Transverse colon (tissue), 4 donors: ENCODE measurements at regions not wholly inside any gene's neighbourhood (a gene's known extent, or its start where the extent isn't known, plus 50 kb on each side); places are given as distances from the start of the nearest gene placed in this dataset.
"Not testable (repeated sequence)": the region's sequence is repeated elsewhere in the genome, so short reads cannot be mapped to it uniquely, and the experiment has no call there.

Experiments used
- DNase-seq: peaks from one replicate; pipeline ENCODE4 v3.0.0-alpha.2; 2019
- H3K27ac ChIP-seq, 4 donors: fragments of 200-600 bp; sonication (generic); 2 replicates each; pipeline ENCODE4 v1.5.1; 2016 to 2018; ENCODE audit warnings: inconsistent platforms in 4 of 4
- H3K27me3 ChIP-seq: fragments of 200-600 bp; sonication (generic); 2 replicates; pipeline ENCODE4 v1.5.1; 2017; ENCODE audit warnings: inconsistent platforms
- H3K36me3 ChIP-seq, 4 donors: fragments of 200-600 bp; sonication (generic); 2 replicates each; pipeline ENCODE4 v1.5.1; 2017 to 2019; ENCODE audit warnings: inconsistent platforms in 4 of 4
- H3K4me1 ChIP-seq, 4 donors: fragments of 200-600 bp; sonication (generic); 2 replicates each; pipeline ENCODE4 v1.5.1; 2017 to 2020; ENCODE audit warnings: inconsistent platforms in 4 of 4
- H3K4me3 ChIP-seq, 4 donors: fragments of 200-600 bp; sonication (generic); 1 replicate in 1 of 4; 2 replicates in 3 of 4; pipeline versions ENCODE4 v1.5.1 to v1.6.1; 2017 to 2019; ENCODE audit warnings: inconsistent platforms in 4 of 4
- H3K9me3 ChIP-seq, 2 donors: fragments of 200-600 bp; sonication (generic); 2 replicates each; pipeline ENCODE4 v1.5.1; 2017 to 2019; ENCODE audit warnings: inconsistent platforms in 2 of 2
- CTCF ChIP-seq, 5 experiments: fragments of 200-600 bp in 3 of 5; fragments of 450-650 bp in 2 of 5; sonication (generic) in 3 of 5; IDR thresholded peaks; 1 replicate in 2 of 5; 2 replicates in 3 of 5; pipeline ENCODE4 v1.5.1; 2016 to 2017; ENCODE audit warnings: antibody characterized with exemption in 5 of 5, inconsistent platforms in 3 of 5, mild to moderate bottlenecking in 2 of 5, moderate library complexity in 1 of 5
- EP300 ChIP-seq: sonication (generic); formaldehyde crosslinking; IDR thresholded peaks from one replicate; pipeline ENCODE4 v1.6.1; 2017; ENCODE audit warnings: antibody characterized with exemption, low read depth
- POLR2A ChIP-seq: fragments of 450-650 bp; IDR thresholded peaks from one replicate; pipeline ENCODE4 v1.6.1; 2016; ENCODE audit warnings: antibody characterized with exemption, mild to moderate bottlenecking, moderate library complexity
- POLR2AphosphoS5 ChIP-seq, 3 donors: sonication (generic); formaldehyde crosslinking; IDR thresholded peaks; one replicate each; pipeline ENCODE4 v1.6.1; 2016; ENCODE audit warnings: antibody characterized with exemption in 3 of 3
- WGBS, 2 donors: methylation state at CpG; one replicate each; pipeline ENCODE4 v1.1.5; 2018; ENCODE audit warnings: low coverage in 1 of 2; 5-methylcytosine and 5-hydroxymethylcytosine counted together
- in situ Hi-C, 4 donors: fragments of 200-750 bp; cut with MboI; loops; one replicate each; pipeline versions ENCODE4 v1.15.0 to v1.15.1; 2017; ENCODE audit warnings: low sequenced_read_pairs in 3 of 4, low pct_ligation_motif_present in 1 of 4, low pct_unique_long_range_greater_than_20kb in 1 of 4
- intact Hi-C: fragments of 100-400 bp; cut with DNase I; formaldehyde crosslinking; loops from one replicate; pipeline ENCODE4 v1.15.1; 2023; ENCODE audit warnings: low total_unique reads

GRCh38 chr17:21770466-21771446, 78.4 kb downstream of the KCNJ18 start:
- H3K9me3 ChIP-seq, H3K27me3 ChIP-seq, DNase-seq, H3K36me3 ChIP-seq, intact Hi-C loops, H3K4me1 ChIP-seq, H3K4me3 ChIP-seq: not testable (repeated sequence)
- H3K27ac ChIP-seq, result peak overlapping the region in 1 of 4 donors; percentile 25
- WGBS, 2 donors, result 20 to 64% methylated on average over 1 to 30 of the region's 70 CpGs
- in situ Hi-C loops, result loop anchor here in 2 of 4 donors (25.0 kb wide), 1 partner anchor 458 kb away; no protein-coding TSS in a partner anchor

- no peaks in the 10 kb centered on the region for H3K9me3 ChIP-seq
- H3K27me3 ChIP-seq, result no peaks in the 10 kb centered on the region
- DNase-seq, result no peak
- no peak overlapping the region for H3K4me3 ChIP-seq
- no peak overlapping the region for H3K27ac ChIP-seq
- in situ Hi-C loops, result loop anchor here in 2 of 4 donors (25.0 kb wide), 1 partner anchor 460 kb away; no protein-coding TSS in a partner anchor
- intact Hi-C loops, result no loop called here
- 69% methylated on average over 4 of the region's 4 CpGs; no CpG with 5 or more reads in 1 of the 2 donors for WGBS, 2 donors
- TF ChIP-seq POLR2AphosphoS5 (IDR thresholded peaks at IDR 0.05) (no peak), CTCF (IDR thresholded peaks at IDR 0.05) (no peak), EP300 (no peak), POLR2A (no peak)
- H3K4me1 ChIP-seq, result peaks cover 0 to 10% (median 2%) of the 10 kb centered on the region in 4 donors
- H3K36me3 ChIP-seq, result no peaks in the 10 kb centered on the region
Observed at GRCh38 chr17:21772321-21772720, 80.0 kb downstream of the KCNJ18 start.

GRCh38 chr17:21772991-21773713, 80.8 kb downstream of the KCNJ18 start:
- in situ Hi-C loops, result loop anchor here in 2 of 4 donors (25.0 kb wide), 1 partner anchor 461 kb away; no protein-coding TSS in a partner anchor
- intact Hi-C loops, H3K27ac ChIP-seq: not testable (repeated sequence)

GRCh38 chr17:21774263-21774662, 81.9 kb downstream of the KCNJ18 start:
- TF ChIP-seq POLR2AphosphoS5 (IDR thresholded peaks at IDR 0.05) (no peak), POLR2A (no peak), EP300 (no peak), CTCF (IDR thresholded peaks at IDR 0.05) (no peak)
- WGBS, 2 donors, result no CpG with 5 or more reads among the region's 7 CpGs
- in situ Hi-C loops (loop anchor here in 2 of 4 donors (25.0 kb wide), 1 partner anchor 462 kb away; no protein-coding TSS in a partner anchor), intact Hi-C loops (no loop called here)
- H3K36me3 ChIP-seq, result no peaks in the 10 kb centered on the region
- no peak for DNase-seq
- H3K27ac ChIP-seq, result no peak overlapping the region
- peaks cover 0 to 10% (median 2%) of the 10 kb centered on the region in 4 donors for H3K4me1 ChIP-seq
- no peaks in the 10 kb centered on the region for H3K9me3 ChIP-seq
- no peaks in the 10 kb centered on the region for H3K27me3 ChIP-seq
- H3K4me3 ChIP-seq, result no peak overlapping the region

More at GRCh38 chr17:21772991-21773713, 80.8 kb downstream of the KCNJ18 start:
- not testable (repeated sequence) for H3K4me1 ChIP-seq, H3K9me3 ChIP-seq, H3K36me3 ChIP-seq, DNase-seq, H3K27me3 ChIP-seq, H3K4me3 ChIP-seq
- 53 to 56% methylated on average over 6 to 15 of the region's 15 CpGs for WGBS, 2 donors

- DNase-seq, H3K4me1 ChIP-seq, H3K27me3 ChIP-seq, intact Hi-C loops, H3K4me3 ChIP-seq, H3K27ac ChIP-seq, H3K9me3 ChIP-seq, H3K36me3 ChIP-seq: not testable (repeated sequence)
- 46% methylated on average over 2 of the region's 8 CpGs; no CpG with 5 or more reads in 1 of the 2 donors for WGBS, 2 donors
- in situ Hi-C loops, result loop anchor here in 2 of 4 donors (25.0 kb wide), 1 partner anchor 463 kb away; no protein-coding TSS in a partner anchor
Observed at GRCh38 chr17:21775566-21775965, 83.2 kb downstream of the KCNJ18 start.

- H3K4me3 ChIP-seq, intact Hi-C loops, H3K27me3 ChIP-seq, DNase-seq, H3K4me1 ChIP-seq, H3K9me3 ChIP-seq, H3K27ac ChIP-seq, H3K36me3 ChIP-seq: not testable (repeated sequence)
- 91% methylated on average over 12 of the region's 12 CpGs; no CpG with 5 or more reads in 1 of the 2 donors for WGBS, 2 donors
- in situ Hi-C loops, result loop anchor here in 2 of 4 donors (25.0 kb wide), 1 partner anchor 465 kb away; no protein-coding TSS in a partner anchor
Observed at GRCh38 chr17:21776921-21777320, 84.6 kb downstream of the KCNJ18 start.

GRCh38 chr17:21778866-21779265, 86.5 kb downstream of the KCNJ18 start:
- in situ Hi-C loops, result loop anchor here in 2 of 4 donors (25.0 kb wide), 1 partner anchor 467 kb away; no protein-coding TSS in a partner anchor
- DNase-seq, H3K4me3 ChIP-seq: not testable (repeated sequence)

More at GRCh38 chr17:21778866-21779265, 86.5 kb downstream of the KCNJ18 start:
- H3K4me1 ChIP-seq, H3K36me3 ChIP-seq, H3K27ac ChIP-seq, intact Hi-C loops, H3K27me3 ChIP-seq, H3K9me3 ChIP-seq: not testable (repeated sequence)
- 59 to 66% methylated on average over 2 of the region's 2 CpGs for WGBS, 2 donors
